HEK293 (cell line): ENCODE measurements at regions not wholly inside any gene's neighbourhood (a gene's known extent, or its start where the extent isn't known, plus 50 kb on each side); places are given as distances from the start of the nearest gene placed in this dataset.
A peak's percentile ranks its signal among the peaks of the same experiment; 100 is the strongest.

Experiments used
- CTCF ChIA-PET: fragments of 350-600 bp; formaldehyde crosslinking; extraction: SDS; loops from one replicate; lab custom pipeline; 2021; ENCODE audit warnings: antibody characterized with exemption; lab: Yijun Ruan, JAX
- POLR2A ChIA-PET: fragments of 300-600 bp; formaldehyde crosslinking; extraction: SDS; loops from one replicate; lab custom pipeline; 2020; ENCODE audit warnings: antibody characterized with exemption, inconsistent platforms; lab: Yijun Ruan, JAX
- H3K27ac ChIP-seq: fragments of 200-500 bp; sonication (Bioruptor generic); 2 replicates; pipeline ENCODE4 v1.5.1; 2014; ENCODE audit warnings: low read depth, low read length, control low read depth, inconsistent platforms; ENCODE audit errors: extremely low read depth
- H3K36me3 ChIP-seq, 2 experiments: fragments of 200-500 bp in 1 of 2; sonication (Bioruptor generic) in 1 of 2; 1 replicate in 1 of 2; 2 replicates in 1 of 2; pipeline ENCODE4 v1.5.1; 2014 to 2017; ENCODE audit warnings: inconsistent platforms in 2 of 2, low read length in 2 of 2; ENCODE audit not compliant: control insufficient read depth in 2 of 2, insufficient read depth in 1 of 2
- H3K4me1 ChIP-seq: fragments of 200-500 bp; sonication (Bioruptor generic); 2 replicates; pipeline ENCODE4 v1.5.1; 2014; ENCODE audit warnings: mild to moderate bottlenecking, low read length, inconsistent platforms; ENCODE audit not compliant: control insufficient read depth, insufficient read depth
- H3K4me3 ChIP-seq: 2 replicates; pipeline ENCODE4 v1.5.1; 2011; ENCODE audit warnings: low read depth, mild to moderate bottlenecking, control low read depth, low read length, moderate library complexity
- H3K9me3 ChIP-seq: fragments of 200-500 bp; sonication (Bioruptor generic); 2 replicates; pipeline ENCODE4 v1.5.1; 2014; ENCODE audit warnings: low read depth, low read length, inconsistent platforms; ENCODE audit not compliant: control insufficient read depth, insufficient read depth
- GLI4 ChIP-seq: fragments of 450-650 bp; formaldehyde crosslinking; IDR thresholded peaks from 2 replicates; pipeline ENCODE4 v1.5.1; 2016; ENCODE audit warnings: missing biosample characterization, missing genetic modification characterization
- HOXA7 ChIP-seq: sonication (generic); formaldehyde crosslinking; IDR thresholded peaks from 2 replicates; pipeline ENCODE4 v1.8.1; 2022; ENCODE audit warnings: missing genetic modification reagents, borderline replicate concordance
- HOXD13 ChIP-seq: sonication (generic); formaldehyde crosslinking; IDR thresholded peaks from 2 replicates; pipeline ENCODE4 v1.8.0; 2022; ENCODE audit warnings: missing genetic modification reagents, borderline replicate concordance
- KLF1 ChIP-seq: fragments of 450-650 bp; formaldehyde crosslinking; IDR thresholded peaks from 2 replicates; pipeline ENCODE4 v1.5.1; 2016; ENCODE audit warnings: missing biosample characterization, missing genetic modification characterization
- MYNN ChIP-seq: fragments of 450-650 bp; formaldehyde crosslinking; IDR thresholded peaks from 2 replicates; pipeline ENCODE4 v1.5.1; 2016; ENCODE audit warnings: missing biosample characterization, missing genetic modification characterization, borderline replicate concordance
- OVOL3 ChIP-seq: fragments of 450-650 bp; formaldehyde crosslinking; IDR thresholded peaks from 2 replicates; pipeline ENCODE4 v1.5.1; 2016; ENCODE audit warnings: missing biosample characterization, missing genetic modification characterization
- SCRT2 ChIP-seq: fragments of 450-650 bp; formaldehyde crosslinking; IDR thresholded peaks from 2 replicates; pipeline ENCODE4 v1.5.1; 2016; ENCODE audit warnings: missing biosample characterization, missing genetic modification characterization
- YY2 ChIP-seq: fragments of 450-650 bp; formaldehyde crosslinking; IDR thresholded peaks from 2 replicates; pipeline ENCODE4 v1.5.1; 2016; ENCODE audit warnings: missing biosample characterization, missing genetic modification characterization
- ZBTB26 ChIP-seq: fragments of 450-650 bp; formaldehyde crosslinking; optimal IDR thresholded peaks from 2 replicates; pipeline ENCODE3; 2016; ENCODE audit warnings: missing biosample characterization, mild to moderate bottlenecking, missing genetic modification characterization
- ZBTB48 ChIP-seq: fragments of 450-650 bp; formaldehyde crosslinking; IDR thresholded peaks from 2 replicates; pipeline ENCODE4 v1.5.1; 2016; ENCODE audit warnings: missing biosample characterization, missing genetic modification characterization
- ZFP3 ChIP-seq: fragments of 450-650 bp; formaldehyde crosslinking; IDR thresholded peaks from 2 replicates; pipeline ENCODE4 v1.5.1; 2016; ENCODE audit warnings: low read depth, missing biosample characterization, missing genetic modification characterization
- ZIC2 ChIP-seq: fragments of 450-650 bp; formaldehyde crosslinking; IDR thresholded peaks from 2 replicates; pipeline ENCODE4 v1.5.1; 2016; ENCODE audit warnings: missing biosample characterization, missing genetic modification characterization
- ZNF140 ChIP-seq: fragments of 450-650 bp; formaldehyde crosslinking; IDR thresholded peaks from 2 replicates; pipeline ENCODE4 v1.5.1; 2016; ENCODE audit warnings: missing biosample characterization, missing genetic modification characterization
- ZNF174 ChIP-seq: fragments of 450-650 bp; formaldehyde crosslinking; IDR thresholded peaks from 2 replicates; pipeline ENCODE4 v1.5.0; 2017; ENCODE audit warnings: missing biosample characterization, mild to moderate bottlenecking, missing genetic modification characterization
- ZNF211 ChIP-seq: fragments of 450-650 bp; formaldehyde crosslinking; IDR thresholded peaks from 2 replicates; pipeline ENCODE4 v1.5.1; 2016; ENCODE audit warnings: low read depth, missing biosample characterization, missing genetic modification characterization
- ZNF214 ChIP-seq: fragments of 450-650 bp; formaldehyde crosslinking; IDR thresholded peaks from 2 replicates; pipeline ENCODE4 v1.5.1; 2017; ENCODE audit warnings: missing biosample characterization, mild to moderate bottlenecking, missing genetic modification characterization, borderline replicate concordance
- ZNF416 ChIP-seq: fragments of 450-650 bp; formaldehyde crosslinking; IDR thresholded peaks from 2 replicates; pipeline ENCODE4 v1.5.1; 2016; ENCODE audit warnings: missing biosample characterization, missing genetic modification characterization
- ZNF426 ChIP-seq: fragments of 450-650 bp; formaldehyde crosslinking; IDR thresholded peaks from 2 replicates; pipeline ENCODE4 v1.5.1; 2017; ENCODE audit warnings: missing biosample characterization, missing genetic modification characterization, mild to moderate bottlenecking, inconsistent platforms, moderate library complexity
- ZNF544 ChIP-seq: fragments of 450-650 bp; formaldehyde crosslinking; IDR thresholded peaks from 2 replicates; pipeline ENCODE4 v1.5.0; 2017; ENCODE audit warnings: missing biosample characterization, missing genetic modification characterization
- ZNF626 ChIP-seq: fragments of 450-650 bp; sonication (Bioruptor Pico); formaldehyde crosslinking; IDR thresholded peaks from 2 replicates; pipeline ENCODE4 v1.5.1; 2018; ENCODE audit warnings: missing biosample characterization, missing genetic modification characterization, inconsistent platforms
- ZNF792 ChIP-seq: fragments of 450-650 bp; formaldehyde crosslinking; IDR thresholded peaks from 2 replicates; pipeline ENCODE4 v1.5.1; 2016; ENCODE audit warnings: missing biosample characterization, missing genetic modification characterization
- TF ChIP-seq, protein P1 (sequence below): fragments of 450-650 bp; formaldehyde crosslinking; IDR thresholded peaks from 2 replicates; pipeline ENCODE4 v1.5.1; 2016; ENCODE audit warnings: missing biosample characterization, missing genetic modification characterization
- TF ChIP-seq, protein P2 (sequence below): fragments of 450-650 bp; formaldehyde crosslinking; IDR thresholded peaks from 2 replicates; pipeline ENCODE4 v1.5.1; 2016; ENCODE audit warnings: missing biosample characterization, missing genetic modification characterization

GRCh38 chr13:111929036-111929616 is 137.8 kb upstream of the SOX1 start (continued):
- TF ChIP-seq GLI4 (tag by site-specific recombination), result no peak
- no peak for TF ChIP-seq OVOL3
- no peak for TF ChIP-seq KLF1 (tag by site-specific recombination)
- TF ChIP-seq ZNF792, result no peak
- TF ChIP-seq ZNF426 (tag by site-specific recombination), result no peak
- TF ChIP-seq ZBTB26 (tag by site-specific recombination), result no peak
- TF ChIP-seq MYNN (tag by site-specific recombination), result no peak
- TF ChIP-seq ZNF211 (tag by site-specific recombination), result no peak
- no peak for TF ChIP-seq ZFP3
- TF ChIP-seq, all 188 proteins: peak for 0

- no peak overlapping the region for H3K4me3 ChIP-seq
- H3K4me1 ChIP-seq, result no peaks in the 10 kb centered on the region
- no peaks in the 10 kb centered on the region for H3K36me3 ChIP-seq
- CTCF ChIA-PET, result interaction anchor here (0.7 kb wide), 1 partner anchor 456 kb away, joined by 3 read pairs; no protein-coding TSS in a partner anchor
- H3K9me3 ChIP-seq, result no peaks in the 10 kb centered on the region
- POLR2A ChIA-PET, result no interaction called here
- TF ChIP-seq SCRT2 (tag by site-specific recombination) (peak; percentile 44), HOXA7 (CRISPR knock-in tag) (no peak)
- no peak overlapping the region for H3K27ac ChIP-seq
Measured at GRCh38 chr13:111936267-111936925, 130.6 kb upstream of the SOX1 start.

GRCh38 chr13:111937777-111938311 is 129.1 kb upstream of the SOX1 start:
- Histone ChIP-seq H3K9me3 (no peaks in the 10 kb centered on the region), H3K4me1 (no peaks in the 10 kb centered on the region), H3K27ac (no peak overlapping the region), H3K4me3 (no peak overlapping the region), H3K36me3 (no peaks in the 10 kb centered on the region)
- POLR2A ChIA-PET, result no interaction called here
- CTCF ChIA-PET, result interaction anchor here (0.6 kb wide), 1 partner anchor 464 kb away, joined by 3 read pairs; no protein-coding TSS in a partner anchor
- TF ChIP-seq ZNF140 (no peak), ZIC2 (tag by site-specific recombination) (peak; percentile 70), HOXD13 (CRISPR knock-in tag) (no peak)
- TF ChIP-seq, protein P1, sequence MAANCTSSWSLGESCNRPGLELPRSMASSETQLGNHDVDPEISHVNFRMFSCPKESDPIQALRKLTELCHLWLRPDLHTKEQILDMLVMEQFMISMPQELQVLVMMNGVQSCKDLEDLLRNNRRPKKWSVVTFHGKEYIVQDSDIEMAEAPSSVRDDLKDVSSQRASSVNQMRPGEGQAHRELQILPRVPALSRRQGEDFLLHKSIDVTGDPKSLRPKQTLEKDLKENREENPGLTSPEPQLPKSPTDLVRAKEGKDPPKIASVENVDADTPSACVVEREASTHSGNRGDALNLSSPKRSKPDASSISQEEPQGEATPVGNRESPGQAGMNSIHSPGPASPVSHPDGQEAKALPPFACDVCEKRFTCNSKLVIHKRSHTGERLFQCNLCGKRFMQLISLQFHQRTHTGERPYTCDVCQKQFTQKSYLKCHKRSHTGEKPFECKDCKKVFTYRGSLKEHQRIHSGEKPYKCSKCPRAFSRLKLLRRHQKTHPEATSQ (tag by site-specific recombination), result no peak

- POLR2A ChIA-PET, result no interaction called here
- no peaks in the 10 kb centered on the region for H3K9me3 ChIP-seq
- no peak for TF ChIP-seq ZNF214
- TF ChIP-seq YY2, result no peak
- TF ChIP-seq ZNF544 (tag by site-specific recombination), result no peak
- TF ChIP-seq ZNF416 (tag by site-specific recombination), result no peak
- no peak for TF ChIP-seq ZNF174 (tag by site-specific recombination)
- TF ChIP-seq ZBTB48 (tag by site-specific recombination), result no peak
- TF ChIP-seq ZNF626 (tag by site-specific recombination), result no peak
- TF ChIP-seq, protein P2, sequence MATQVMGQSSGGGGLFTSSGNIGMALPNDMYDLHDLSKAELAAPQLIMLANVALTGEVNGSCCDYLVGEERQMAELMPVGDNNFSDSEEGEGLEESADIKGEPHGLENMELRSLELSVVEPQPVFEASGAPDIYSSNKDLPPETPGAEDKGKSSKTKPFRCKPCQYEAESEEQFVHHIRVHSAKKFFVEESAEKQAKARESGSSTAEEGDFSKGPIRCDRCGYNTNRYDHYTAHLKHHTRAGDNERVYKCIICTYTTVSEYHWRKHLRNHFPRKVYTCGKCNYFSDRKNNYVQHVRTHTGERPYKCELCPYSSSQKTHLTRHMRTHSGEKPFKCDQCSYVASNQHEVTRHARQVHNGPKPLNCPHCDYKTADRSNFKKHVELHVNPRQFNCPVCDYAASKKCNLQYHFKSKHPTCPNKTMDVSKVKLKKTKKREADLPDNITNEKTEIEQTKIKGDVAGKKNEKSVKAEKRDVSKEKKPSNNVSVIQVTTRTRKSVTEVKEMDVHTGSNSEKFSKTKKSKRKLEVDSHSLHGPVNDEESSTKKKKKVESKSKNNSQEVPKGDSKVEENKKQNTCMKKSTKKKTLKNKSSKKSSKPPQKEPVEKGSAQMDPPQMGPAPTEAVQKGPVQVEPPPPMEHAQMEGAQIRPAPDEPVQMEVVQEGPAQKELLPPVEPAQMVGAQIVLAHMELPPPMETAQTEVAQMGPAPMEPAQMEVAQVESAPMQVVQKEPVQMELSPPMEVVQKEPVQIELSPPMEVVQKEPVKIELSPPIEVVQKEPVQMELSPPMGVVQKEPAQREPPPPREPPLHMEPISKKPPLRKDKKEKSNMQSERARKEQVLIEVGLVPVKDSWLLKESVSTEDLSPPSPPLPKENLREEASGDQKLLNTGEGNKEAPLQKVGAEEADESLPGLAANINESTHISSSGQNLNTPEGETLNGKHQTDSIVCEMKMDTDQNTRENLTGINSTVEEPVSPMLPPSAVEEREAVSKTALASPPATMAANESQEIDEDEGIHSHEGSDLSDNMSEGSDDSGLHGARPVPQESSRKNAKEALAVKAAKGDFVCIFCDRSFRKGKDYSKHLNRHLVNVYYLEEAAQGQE (tag by site-specific recombination), result no peak
Measured at GRCh38 chr13:111938741-111939665, 127.9 kb upstream of the SOX1 start.

More at GRCh38 chr13:111938741-111939665, 127.9 kb upstream of the SOX1 start:
- Histone ChIP-seq H3K4me1 (no peaks in the 10 kb centered on the region), H3K4me3 (no peak overlapping the region), H3K36me3 (no peaks in the 10 kb centered on the region), H3K27ac (no peak overlapping the region)
- CTCF ChIA-PET, result no interaction called here
